Erythroblast (primary cell): ENCODE measurements at regions not wholly inside any gene's neighbourhood (a gene's known extent, or its start where the extent isn't known, plus 50 kb on each side); places are given as distances from the start of the nearest gene placed in this dataset.

Source experiments
- DNase-seq, 2 experiments: peaks; one replicate each; lab custom pipeline; 2025; lab: John Stamatoyannopoulos, UW
- GATA1 ChIP-seq: IDR thresholded peaks from 2 replicates; pipeline ENCODE4 v1.6.1; 2011; ENCODE audit warnings: low read depth, mild to moderate bottlenecking, control low read depth, low read length, moderate library complexity
- POLR2A ChIP-seq: IDR thresholded peaks from 2 replicates; pipeline ENCODE4 v1.6.1; 2011; ENCODE audit warnings: mild to moderate bottlenecking, low read length

GRCh38 chr4:152246659-152247058, 289.2 kb downstream of the FBXW7 start:
- TF ChIP-seq GATA1 (no peak), POLR2A (no peak)
- no peak for DNase-seq

DNA sequence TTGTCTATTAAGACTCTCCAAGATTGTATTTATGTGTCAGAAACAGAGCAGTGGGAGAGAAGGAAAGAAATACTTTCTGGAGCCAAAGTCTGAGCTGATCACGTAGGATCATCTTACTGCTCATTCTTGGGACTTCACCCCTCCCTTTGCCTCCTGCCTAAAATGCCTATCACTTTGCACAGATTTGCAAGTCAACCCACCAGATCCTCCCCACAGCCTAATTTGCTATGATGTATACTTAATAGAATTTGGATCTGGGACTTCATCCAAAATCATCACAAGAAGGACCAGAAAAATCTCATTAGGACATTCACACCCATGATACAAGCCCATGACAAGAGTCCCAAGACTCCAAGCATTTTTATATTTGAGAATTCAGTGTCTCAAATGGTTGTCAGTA, 290.2 kb downstream of the FBXW7 start:
- DNase-seq, result no peak
- TF ChIP-seq POLR2A (no peak), GATA1 (no peak)

DNA sequence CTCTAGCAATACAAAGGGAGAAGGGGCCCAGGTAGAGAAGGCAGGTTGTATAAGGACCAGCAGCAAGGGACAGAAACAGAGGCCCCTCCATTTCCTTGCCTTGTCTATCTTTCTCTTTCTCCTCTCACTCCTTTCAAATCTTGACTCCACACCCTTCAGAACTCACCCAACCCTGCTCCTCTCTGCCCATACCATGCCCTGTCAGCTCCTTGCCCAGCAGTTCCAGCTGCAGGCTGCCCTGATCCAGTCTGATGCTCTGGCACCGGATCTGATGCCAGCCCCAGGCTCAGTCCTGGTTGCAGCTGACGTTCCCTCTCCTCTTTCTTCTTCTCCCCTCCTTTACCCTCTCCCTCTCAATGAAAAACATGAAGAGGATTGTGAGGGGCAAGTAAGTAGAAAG, 291.2 kb downstream of the FBXW7 start:
- no peak for DNase-seq

DNA sequence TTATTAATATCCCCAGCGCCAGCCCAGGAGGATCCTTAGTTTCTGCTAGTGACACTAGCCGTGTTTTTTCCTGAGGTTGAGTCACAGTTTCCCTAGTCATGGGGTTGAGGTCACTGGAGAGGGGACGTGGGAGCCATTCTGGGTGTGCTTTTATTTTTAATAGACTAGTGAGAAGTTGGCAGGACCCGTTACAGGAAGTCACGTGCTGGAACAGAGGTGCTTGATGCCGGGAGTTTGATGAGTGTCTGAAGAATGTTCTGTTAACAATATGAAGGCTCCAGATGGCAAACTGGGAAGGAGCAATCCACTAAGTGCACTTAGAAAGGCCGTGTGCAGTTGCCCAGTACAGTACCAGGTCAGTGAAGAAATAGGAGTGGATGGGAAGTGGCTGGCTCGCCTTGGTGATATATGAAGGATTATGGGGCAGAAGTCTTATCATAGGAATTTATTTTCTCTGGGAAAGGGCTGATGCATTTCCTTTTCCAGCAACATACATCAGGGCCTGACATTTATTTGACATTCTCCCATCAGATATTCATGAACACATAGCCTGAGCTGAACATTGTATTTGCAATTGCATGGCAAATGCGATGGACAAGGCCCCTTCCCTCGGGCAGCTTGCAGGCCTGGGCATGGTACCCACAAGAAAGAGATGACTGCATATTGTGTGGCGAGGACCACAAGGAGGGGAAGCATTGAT, 291.8 kb downstream of the FBXW7 start:
- no peak for TF ChIP-seq GATA1
- DNase-seq, result no peak

More for the DNA sequence above, 291.2 kb downstream of the FBXW7 start:
- TF ChIP-seq GATA1 (no peak), POLR2A (no peak)

DNA sequence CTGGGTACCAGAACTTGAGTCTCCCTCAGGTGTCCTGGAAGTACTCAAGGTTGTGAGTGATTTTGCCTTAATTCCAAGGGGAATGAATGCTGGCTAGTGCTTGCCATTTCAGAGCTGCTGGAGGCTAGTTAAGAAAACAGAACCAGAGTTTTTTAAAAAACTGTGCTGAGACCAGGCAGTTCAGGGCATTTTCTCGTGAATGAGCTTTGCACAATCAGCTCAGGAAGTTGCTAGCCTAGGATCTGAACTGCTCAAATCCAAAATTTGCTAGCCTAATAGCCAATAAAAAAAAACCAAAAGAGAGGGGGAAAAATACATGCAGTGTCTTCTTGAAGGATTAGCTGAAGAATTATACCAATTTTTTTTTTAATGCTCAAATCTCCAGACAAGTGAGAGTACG, 292.7 kb downstream of the FBXW7 start:
- TF ChIP-seq POLR2A, result no peak
- no peak for TF ChIP-seq GATA1
- no peak for DNase-seq

DNA sequence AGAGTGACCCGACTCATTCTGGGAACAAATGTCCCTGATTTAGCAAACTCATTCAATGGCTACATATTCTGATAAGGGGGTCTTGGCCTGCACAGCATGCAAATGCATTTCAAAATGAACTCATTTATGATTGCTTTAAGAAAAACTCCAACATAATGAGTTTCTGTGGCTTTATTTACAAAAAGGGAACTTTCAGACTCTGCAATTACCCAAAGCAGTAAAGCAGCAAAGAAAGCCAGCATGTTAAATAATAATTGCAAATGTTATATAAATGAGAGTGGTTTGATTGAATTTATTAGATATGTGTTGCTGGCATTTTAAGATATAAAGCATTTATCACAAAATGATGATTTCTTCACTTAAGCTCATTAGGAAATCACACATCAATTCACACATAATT, 295.7 kb downstream of the FBXW7 start:
- TF ChIP-seq GATA1 (no peak), POLR2A (no peak)
- no peak for DNase-seq

DNA sequence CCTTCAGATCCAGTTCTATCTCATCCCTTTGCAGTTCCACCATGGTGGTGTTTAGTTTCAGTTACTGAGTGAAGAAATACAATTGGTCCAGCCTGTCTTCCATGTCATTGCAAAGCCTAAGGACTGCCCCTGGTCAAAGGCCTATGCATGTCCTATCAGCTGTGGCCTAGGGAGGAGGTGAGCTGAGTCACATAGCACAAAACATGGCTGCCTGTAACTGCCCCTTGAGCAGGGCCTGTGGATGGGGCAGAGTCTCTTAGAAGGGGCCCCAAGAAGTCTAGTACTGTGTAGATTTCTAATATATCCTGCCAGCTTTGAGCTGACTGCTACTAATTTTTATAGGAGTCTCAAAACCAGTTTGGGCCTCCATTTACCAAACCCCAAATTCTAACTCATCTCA, 296.7 kb downstream of the FBXW7 start:
- TF ChIP-seq GATA1, result no peak
- DNase-seq, result no peak

DNA sequence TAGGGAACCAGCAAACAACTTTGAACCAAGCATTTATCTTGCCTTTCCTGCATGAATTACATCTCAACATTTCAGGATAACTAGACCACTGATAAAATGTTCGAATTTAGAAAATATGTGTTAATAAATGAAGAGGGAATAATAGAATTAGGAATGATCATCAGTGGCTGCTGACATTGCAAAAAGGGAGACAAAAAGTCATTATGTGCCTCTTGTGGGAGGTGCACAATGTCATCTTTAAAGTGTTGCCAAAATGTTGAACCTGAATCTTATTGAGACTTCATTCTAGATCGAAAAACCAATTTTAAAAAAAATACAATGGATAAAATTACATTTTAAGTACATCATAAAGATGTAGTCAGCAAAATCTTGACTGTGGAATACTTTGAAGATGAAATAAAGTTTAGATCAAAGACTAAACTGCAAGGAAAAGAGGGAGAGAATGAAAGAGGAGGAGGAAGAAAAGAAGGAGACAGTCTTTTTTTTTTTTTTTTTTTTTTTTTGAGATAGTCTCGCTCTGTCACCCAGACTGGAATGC, 299.3 kb downstream of the FBXW7 start:
- TF ChIP-seq GATA1, result no peak
- no peak for TF ChIP-seq POLR2A
- DNase-seq, result no peak

DNA sequence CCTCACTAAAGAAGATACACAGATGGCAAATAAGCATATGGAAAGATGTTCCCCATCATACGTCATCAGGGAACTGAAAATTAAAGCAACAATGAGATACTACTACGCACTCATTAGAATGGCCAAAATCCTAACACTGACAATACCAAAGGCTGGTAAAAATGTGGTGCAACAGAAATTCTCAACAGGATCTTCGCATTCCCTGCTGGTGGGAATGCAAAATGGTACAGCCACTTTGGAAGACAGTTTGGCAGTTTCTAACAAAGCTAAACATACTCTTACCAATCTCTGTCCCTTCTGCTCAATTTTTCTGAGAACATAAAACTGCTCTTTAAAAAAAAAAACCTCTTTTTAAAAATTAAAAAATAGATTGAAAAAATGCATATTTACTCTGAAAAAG, 300.2 kb downstream of the FBXW7 start:
- DNase-seq, result no peak
- TF ChIP-seq POLR2A (no peak), GATA1 (no peak)

DNA sequence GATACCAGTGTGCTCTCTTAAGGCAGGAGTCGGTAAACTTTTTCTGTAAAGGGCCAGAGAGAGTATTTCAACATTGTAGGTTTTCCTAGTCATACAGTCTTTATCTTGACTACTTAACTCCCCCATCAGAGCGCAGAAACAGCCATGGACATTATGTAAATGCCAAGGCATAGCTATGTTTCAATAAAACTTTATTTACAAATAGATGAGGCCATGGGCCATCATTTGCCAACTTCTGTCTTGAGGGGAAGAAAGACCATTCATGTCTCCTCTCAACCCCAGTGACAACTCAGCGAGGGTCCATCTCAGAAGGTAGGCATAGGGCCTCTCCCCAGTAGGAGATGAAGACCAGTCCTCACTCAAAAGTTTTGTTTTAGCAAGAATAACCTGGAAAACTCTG, 301.3 kb downstream of the FBXW7 start:
- no peak for DNase-seq
- TF ChIP-seq GATA1 (no peak), POLR2A (no peak)

DNA sequence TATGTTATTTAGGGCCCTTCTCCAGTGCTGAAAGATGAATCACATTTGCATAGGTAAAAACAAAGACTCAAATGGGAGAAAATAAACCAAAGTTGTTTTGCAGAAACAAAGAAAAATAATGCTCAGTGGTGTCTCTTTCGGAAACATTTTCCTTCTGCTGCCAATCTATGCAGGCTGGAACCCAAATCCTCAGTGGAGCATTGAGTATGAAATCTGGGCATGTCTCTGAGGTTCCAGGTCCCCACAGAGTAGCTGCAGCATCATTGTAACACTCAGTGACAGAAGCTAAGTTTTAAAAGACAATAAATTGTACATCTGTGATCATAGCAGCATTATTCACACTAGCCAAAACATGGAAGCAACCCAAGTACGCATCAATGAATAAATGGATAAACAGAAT, 303.6 kb downstream of the FBXW7 start:
- no peak for TF ChIP-seq GATA1
- no peak for DNase-seq

- no peak for TF ChIP-seq POLR2A
- no peak for TF ChIP-seq GATA1
Measured at GRCh38 chr4:152229782-152230289, 306.1 kb downstream of the FBXW7 start.

GRCh38 chr4:152225680-152226079, 310.2 kb downstream of the FBXW7 start:
- TF ChIP-seq POLR2A (no peak), GATA1 (no peak)
- DNase-seq, result no peak

More at GRCh38 chr4:152229782-152230289, 306.1 kb downstream of the FBXW7 start:
- no peak for DNase-seq

GRCh38 chr4:152224721-152225420, 311.0 kb downstream of the FBXW7 start:
- no peak for DNase-seq
- TF ChIP-seq GATA1 (no peak), POLR2A (no peak)

GRCh38 chr4:152224223-152224622, 311.7 kb downstream of the FBXW7 start:
- TF ChIP-seq POLR2A, result no peak
- TF ChIP-seq GATA1, result no peak
- no peak for DNase-seq
